ENCODE measurements at regions not wholly inside any gene's neighbourhood (a gene's known extent, or its start where the extent isn't known, plus 50 kb on each side); places are given as distances from the start of the nearest gene placed in this dataset.

DNA sequence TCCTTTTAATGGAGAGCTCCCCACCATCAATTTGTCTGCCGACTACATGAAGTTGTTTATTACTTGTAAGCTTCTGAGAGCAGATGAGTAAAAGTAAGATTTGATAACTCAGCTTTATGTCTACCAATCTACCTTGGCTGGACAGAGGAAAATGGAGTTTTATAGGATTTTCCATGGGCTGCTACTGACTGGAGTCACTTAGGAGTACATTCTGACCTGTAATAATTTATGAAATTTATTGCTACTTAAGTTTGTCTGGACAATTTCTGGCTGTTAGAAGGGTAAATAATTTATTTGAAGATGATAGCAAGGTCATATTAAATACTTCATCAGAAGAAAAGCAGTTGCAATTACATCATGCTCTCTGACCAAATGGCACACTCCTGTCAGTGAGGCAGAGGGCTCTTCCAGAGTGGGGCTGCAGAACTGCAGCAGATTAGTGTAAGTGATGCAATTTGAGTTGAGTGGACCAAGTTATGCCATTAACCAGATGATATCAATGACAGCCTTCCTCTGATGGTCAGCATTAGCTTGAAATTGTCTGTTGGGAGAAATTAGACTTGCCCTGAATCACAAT, 736.7 kb upstream of the PTBP2 start:
- no peak for DNase-seq (ENCODE audit: missing footprints)
- intact Hi-C loops (cut with DNase I): no loop called here

DNA sequence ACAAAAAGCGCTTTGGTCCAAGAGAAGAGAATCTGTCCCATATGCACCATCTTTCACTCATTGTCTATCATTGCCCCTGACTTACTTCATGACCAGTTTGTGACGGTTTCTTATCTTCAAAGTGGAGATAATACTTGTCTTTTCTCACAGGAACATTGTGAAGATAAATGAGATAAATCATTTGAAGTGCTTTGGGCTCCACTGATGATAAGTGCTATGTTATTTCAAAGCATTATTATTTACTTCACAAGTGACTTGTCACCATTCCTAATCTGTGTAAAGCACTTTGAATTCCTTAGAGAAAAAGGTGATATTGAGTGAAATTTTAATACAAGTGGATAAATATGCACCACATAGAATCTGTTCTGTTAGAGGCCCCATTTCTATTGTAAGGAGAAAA, 731.6 kb upstream of the PTBP2 start:
- DNase-seq (ENCODE audit: missing footprints): no peak
- intact Hi-C loops (cut with DNase I): no loop called here
- ATAC-seq: no peak

More for the DNA sequence above, 736.7 kb upstream of the PTBP2 start:
- no peak for ATAC-seq

DNA sequence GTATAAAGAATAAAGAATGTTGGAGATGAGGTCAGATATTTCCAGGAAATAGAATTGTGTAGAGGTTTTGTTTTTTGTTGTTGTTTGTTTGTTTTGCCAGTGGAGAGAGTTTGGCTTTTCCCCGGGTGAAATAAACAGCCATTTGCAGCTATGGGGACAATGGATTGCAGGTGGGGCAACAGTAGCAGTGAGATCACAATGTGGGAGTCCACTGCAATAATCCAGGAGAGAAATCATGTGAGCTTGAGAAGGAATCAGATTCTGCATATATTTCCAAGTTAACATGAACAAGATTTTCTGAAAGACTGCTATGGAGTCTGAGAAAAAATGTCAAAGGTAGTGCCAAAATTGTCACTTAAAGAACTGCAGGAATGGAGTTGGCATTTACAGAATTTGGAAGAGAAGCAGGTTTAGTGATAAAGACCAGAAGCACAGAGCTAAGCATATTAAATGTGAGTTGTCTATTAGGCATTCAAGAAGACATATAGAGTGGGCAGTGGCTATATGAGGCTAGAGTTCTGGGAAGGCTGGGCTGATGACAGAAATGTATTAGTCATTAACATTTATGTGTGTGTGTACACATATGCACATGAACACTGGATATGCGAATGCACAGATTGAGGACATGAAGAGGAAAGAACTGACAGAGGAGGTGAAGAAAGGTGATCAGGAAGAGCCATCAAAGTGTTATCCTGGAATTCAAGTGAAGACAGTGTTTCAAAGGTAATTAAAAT, 729.6 kb upstream of the PTBP2 start:
- ATAC-seq: no peak
- intact Hi-C loops (cut with DNase I): no loop called here
- no peak for DNase-seq (ENCODE audit: missing footprints)

DNA sequence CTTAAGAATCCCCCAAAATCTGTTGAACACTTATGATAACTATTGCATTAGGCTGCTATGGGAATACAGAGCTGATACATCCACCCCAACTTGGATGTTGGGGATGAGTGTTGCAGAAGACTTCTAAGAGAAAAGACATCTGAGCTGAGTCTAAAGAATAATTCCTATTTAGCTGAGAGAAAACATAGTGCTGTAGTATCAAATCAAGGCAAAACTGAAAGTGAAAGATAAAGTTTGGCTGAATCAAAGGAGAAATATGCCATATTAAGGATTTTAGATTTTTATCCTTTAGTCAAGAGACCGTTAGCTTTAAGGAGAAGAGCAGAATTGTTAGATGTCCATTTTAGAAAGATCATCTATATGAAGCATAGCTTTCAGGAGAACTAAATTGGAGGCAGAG, 726.9 kb upstream of the PTBP2 start:
- ATAC-seq (no peak), DNase-seq (ENCODE audit: missing footprints) (no peak)
- intact Hi-C loops (cut with DNase I): no loop called here

DNA sequence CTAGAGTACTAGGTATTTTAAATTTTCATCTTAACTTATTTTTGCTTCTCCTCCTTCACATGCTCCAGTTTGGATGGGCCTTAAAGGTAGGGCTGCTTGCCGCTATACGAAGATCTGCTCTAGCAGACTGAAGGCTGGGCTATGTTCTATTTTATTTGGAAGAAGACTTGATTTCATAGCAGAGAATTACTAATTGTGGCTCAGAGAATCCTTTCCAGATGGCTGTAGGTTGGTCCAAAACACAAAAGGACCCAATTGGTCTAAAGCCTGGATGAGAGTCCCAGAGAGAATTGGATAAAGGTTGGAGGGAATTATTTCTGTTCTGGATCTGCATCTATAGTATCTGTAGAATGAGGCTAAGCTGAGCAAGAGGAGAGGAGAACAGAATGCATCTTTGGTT, 719.4 kb upstream of the PTBP2 start:
- DNase-seq (ENCODE audit: missing footprints): no peak
- ATAC-seq: no peak
- intact Hi-C loops (cut with DNase I): no loop called here

DNA sequence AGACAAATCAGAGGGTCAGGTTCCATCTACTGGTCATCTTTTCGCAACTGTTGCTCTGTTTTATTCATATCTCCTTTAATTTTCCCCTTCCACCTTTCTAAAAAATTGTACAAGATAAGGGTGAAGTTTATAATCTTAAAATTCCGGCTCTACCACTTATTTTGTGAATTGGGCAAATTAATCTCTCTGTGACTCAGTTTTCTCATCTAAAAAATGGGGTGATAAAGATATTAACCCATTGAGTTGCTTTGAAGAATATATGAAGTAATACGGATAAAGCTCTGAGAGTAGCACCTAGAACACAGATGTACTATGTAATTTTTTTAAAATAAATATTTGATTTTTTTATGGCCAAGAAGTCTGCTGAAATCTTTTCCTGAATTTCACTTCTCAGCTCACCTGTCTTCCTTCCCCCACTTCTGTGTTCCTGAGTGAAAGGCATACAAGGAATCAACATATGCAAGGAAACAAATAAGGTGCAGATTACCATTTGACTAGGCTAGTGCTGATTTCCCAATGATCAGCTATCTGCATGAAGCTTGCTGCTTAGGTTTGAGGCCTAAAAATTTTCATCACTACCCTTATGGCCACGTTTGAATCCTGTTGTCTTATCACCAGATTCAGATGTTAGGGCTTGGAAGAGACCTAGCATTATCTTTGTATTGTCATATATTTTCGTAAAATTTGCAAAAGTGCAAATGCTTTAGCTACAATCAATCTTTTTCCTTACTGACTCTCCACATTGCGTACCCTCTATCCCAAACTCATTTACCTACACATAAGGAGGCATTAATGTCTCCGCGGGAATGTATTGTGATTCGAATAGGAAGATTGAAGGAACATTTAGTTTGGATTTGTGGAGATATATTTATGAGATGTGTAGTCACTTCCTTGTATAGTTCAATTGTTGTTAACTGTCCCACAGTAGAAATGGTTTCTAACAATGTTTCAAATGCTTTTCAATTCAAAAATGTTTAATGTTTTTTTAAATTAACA, 718.3 kb upstream of the PTBP2 start:
- DNase-seq (ENCODE audit: missing footprints) (no peak), ATAC-seq (no peak)
- intact Hi-C loops (cut with DNase I): no loop called here

DNA sequence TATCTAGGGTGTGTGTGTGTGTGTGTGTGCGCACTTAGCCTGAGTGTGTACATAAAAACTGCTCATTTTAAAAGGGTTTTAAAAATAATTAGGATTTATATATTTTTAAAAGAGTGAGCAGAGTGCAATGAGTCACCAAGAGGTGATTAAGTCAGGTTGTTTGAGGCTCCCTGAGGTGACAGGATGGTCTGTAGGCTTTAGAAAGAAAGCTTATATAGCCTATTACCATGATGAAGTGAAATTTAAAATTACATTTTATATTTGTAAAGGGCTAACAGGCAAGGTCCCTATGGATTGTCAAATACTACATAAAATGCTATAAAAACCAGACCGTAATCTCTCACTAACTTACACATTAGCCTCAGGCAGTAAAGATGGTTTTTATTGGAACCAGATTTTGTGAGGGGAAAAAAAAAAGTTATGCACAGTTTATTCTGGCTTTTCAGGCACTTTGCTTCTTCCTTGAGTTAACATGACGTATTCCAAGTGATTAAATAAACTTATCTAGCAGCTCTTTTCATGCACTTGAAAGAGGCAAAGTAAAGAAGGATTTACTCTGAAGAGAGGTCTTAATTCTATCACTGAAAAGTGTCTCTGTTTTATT, 711.7 kb upstream of the PTBP2 start:
- intact Hi-C loops (cut with DNase I): no loop called here
- DNase-seq (ENCODE audit: missing footprints): no peak
- no peak for ATAC-seq

DNA sequence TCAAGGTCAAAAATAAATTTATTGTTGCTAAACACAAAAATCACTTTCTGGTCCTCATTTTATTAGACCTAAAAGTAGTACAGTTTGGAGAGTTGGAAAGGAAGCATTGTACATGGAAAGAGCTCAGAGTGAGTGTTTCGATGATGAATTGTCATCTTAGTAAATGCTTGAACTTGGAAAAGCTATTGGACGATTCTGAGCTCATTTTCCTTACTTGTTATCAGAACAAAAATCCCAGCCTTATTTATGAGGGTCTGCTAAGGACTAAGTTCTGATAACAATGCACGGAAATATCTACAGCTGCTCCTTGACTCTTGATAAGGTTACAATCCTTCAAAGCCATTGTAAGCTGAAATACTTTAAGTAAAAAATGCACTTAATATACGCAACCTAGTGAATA, 710.0 kb upstream of the PTBP2 start:
- ATAC-seq: no peak
- intact Hi-C loops (cut with DNase I): no loop called here
- DNase-seq (ENCODE audit: missing footprints): no peak

DNA sequence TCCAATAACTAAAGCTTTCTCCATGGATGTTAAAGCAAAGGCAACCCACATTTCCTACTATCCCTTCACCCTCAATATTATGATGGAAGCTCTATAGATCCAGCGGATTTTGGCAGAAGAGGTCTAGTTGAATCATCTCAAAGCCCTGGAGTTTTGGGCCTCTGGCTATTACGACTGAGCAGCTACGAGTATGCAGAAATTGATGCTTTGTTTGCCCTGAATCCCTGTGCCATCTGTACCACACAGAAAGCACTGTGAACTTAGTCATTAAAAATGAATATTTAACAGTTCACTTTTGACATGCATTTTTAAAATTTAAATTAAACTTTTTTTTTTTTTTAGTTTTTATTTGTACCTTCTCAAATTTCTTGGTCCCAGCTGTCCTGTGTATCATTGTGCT, 705.4 kb upstream of the PTBP2 start:
- intact Hi-C loops (cut with DNase I): no loop called here
- DNase-seq (ENCODE audit: missing footprints) (no peak), ATAC-seq (no peak)

DNA sequence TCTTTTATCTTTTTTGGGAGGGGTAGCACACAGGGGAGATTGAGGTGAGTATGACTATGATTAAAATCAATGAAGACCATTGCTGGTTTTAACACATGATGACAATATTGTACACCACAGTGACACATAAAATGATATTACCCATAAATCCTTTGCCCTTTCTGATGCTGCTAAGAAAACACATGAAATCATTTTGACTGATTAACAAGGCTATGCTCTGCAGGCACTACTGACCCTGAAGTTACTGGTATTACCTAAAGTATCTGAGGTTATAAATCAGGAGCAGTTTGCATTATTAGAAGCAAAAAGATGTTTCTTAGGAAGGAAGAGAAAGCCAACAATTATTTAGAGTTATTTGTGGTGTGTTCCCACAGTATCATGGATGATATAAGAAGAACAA, 701.2 kb upstream of the PTBP2 start:
- ATAC-seq (no peak), DNase-seq (ENCODE audit: missing footprints) (no peak)
- intact Hi-C loops (cut with DNase I): no loop called here

DNA sequence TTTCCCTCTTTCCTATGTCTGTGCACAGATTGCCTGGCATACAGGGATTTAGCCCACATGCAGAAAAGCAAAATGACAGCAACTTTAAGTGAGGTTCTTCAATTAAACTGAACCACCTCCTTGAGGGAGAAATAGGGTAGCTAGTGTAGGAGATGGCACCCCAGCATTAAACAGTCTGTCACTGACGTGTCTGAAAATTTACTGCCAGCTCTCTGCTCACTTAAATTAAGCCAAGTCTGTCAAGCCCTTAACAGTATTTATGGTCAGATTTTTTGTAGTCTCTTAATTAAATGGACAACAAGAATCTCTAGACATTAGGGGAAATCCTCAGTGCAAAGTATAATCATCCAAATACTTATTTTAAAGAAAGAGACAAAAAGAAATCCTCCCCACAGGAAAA, 696.5 kb upstream of the PTBP2 start:
- DNase-seq (ENCODE audit: missing footprints) (no peak), ATAC-seq (no peak)
- intact Hi-C loops (cut with DNase I): no loop called here

DNA sequence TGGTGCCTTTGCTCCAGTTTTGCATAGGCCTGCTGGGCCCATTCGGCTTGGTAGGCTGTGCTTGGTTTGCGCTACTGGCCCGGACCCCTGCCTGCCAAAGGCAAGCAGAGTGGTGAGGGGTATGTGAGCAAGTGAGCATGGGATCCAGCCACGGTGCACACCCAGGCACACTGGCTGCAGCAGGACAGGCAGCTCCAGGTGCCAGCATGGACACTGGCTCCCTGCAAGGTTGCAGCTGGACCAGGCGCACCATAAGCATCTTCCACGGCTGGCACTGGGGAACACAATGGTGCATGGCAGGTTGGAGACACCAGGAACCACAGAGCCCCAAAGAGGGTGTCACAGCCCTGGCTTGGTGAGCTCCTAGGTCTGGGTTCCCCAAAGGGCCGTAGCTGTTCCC, 693.5 kb upstream of the PTBP2 start:
- ATAC-seq: no peak
- intact Hi-C loops (cut with DNase I): no loop called here

DNA sequence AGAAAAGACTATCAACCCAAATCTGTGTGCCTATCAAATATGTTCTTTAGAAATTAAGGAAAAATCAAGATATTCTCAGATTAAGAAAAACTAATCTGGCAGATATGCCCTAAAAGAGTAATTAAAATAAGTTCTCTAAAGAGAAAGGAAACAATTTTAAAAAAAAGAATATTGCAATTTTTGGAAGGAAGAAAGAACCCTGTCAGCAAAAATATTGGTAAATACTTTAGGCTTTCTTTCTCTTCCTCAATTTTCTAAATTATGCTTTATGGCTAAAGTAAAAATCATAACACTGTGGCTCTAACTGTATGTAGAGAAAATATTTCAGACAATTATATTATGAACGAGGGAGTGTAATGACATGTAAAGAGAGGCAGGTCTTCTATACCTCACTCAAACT, 691.3 kb upstream of the PTBP2 start:
- intact Hi-C loops (cut with DNase I): no loop called here
- no peak for DNase-seq (ENCODE audit: missing footprints)
- no peak for ATAC-seq

More for the DNA sequence above, 693.5 kb upstream of the PTBP2 start:
- no peak for DNase-seq (ENCODE audit: missing footprints)

DNA sequence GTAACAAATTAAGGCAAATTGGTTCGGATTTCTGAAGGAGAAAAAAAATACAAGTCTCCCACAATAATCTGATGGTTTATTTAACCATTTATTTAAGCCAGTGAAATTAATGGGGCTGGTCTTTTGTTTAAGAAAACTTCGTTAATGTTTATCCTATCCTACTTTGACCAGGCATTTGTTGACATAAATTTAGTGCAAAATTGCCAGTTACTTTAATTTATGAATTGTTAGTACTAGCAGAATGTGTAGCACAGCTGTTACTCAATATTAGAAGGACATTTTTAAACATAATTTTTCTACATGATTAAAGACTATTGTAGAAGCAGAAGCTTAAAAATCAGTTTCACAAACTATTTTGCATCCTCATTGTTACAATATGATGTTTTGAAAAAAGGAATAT, 687.6 kb upstream of the PTBP2 start:
- ATAC-seq: no peak
- DNase-seq (ENCODE audit: missing footprints): no peak

DNA sequence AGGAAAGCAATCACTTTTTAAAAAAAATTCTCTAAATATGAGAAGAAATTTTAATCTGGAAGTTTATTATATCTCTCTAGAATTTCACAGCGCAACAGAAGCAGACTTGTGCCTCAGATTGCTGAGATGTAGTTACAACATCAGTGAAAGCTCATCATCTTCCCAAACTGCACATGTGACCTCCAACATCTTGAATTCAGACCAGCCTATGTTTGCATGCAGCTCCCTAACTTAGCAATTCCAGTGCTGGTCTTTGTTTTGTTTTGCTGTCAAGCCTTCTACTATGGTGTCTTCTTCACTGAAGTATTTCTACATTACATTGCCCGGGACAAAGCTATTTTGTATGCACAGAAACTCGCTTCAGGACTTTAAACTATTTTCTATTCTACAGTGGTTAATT, 684.8 kb upstream of the PTBP2 start:
- intact Hi-C loops (cut with DNase I): no loop called here
- no peak for DNase-seq (ENCODE audit: missing footprints)
- ATAC-seq: no peak

More for the DNA sequence above, 687.6 kb upstream of the PTBP2 start:
- intact Hi-C loops (cut with DNase I): no loop called here

DNA sequence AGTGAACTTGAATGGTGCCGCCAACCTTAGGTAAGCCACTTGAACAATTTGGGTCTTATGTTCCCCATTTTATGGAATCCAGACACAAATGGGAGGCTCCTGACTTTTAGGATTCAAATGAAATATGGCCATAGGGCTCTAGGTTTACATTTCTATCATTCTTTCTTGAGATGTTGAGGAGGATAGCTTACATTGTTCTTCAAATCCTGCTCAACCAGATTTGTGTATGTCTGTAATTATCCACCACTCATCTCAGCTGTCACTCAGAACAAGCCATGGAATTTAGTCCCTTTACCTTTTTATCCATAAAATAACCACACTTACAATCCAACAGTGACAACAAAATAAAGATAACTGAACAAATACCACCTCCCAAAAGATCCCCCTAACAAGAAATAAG, 682.9 kb upstream of the PTBP2 start:
- ATAC-seq: no peak
- intact Hi-C loops (cut with DNase I): no loop called here
- DNase-seq (ENCODE audit: missing footprints): no peak

DNA sequence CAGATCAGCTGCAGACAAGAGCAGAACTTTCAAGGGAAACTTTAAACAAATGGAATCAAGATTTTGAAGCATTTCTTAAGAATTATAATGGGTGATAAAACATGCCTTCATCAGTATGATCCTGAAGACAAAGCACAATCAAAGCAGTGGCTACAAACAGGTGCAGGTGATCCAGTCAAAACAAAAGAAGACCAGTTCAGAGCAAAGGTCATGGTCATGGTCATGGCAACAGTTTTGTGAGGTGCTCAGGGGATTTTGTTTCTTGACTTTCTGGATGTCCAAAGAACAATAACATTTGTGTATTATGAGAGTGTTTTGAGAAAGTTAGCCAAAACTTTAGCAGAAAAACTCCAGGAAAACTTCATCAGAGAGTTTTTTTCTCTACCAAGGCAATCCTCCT, 681.7 kb upstream of the PTBP2 start:
- DNase-seq (ENCODE audit: missing footprints): no peak
- no peak for ATAC-seq
- intact Hi-C loops (cut with DNase I): no loop called here

DNA sequence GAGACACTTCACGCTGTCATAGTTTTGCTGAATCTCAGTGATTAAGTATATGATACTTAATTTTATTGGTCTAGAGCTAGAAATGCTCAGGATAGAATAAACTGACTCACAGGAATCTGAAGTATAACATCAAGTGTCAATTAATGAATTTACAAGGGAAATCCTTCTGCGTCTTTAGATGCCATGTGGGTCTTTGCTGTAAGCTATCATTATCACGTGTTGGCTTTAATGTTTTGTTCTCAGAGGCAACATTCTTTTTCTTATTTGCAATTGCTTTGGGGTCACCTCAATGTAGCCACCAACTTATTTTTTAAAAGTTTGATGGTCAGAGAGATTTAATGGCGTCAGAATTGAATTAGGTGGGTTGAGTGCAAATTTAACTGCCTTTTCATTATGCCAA, 680.1 kb upstream of the PTBP2 start:
- no peak for ATAC-seq
- intact Hi-C loops (cut with DNase I): no loop called here
- DNase-seq (ENCODE audit: missing footprints): no peak

DNA sequence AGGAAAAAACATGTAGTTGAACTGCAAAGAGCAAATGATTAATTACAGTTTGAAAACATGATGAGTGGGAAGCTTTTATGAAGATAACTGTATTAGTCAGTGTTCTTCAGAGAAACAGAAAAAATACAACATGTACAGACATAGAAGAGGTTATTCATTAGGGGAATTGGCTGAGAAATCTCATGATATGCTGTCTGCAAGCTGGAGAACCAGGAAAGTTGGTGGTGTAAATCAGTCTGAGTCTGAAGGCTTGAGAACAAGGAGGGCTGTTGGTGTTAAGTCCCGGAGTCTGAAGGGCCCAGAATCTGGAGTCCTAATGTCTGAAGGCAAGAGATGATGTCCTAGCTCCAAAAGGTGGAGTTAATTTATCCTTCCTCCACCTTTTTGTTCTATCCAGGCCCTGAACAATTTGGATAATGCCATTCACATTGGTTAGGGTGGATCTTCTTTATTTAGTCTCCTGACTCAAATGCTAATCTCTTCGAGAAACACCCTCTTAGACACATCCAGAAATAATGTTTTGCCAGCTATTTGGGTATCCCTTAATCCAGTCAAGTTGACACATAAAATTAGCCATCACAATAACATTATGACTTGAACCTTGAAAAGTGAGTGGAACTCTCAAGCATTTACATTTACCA, 672.9 kb upstream of the PTBP2 start:
- intact Hi-C loops (cut with DNase I): no loop called here
- ATAC-seq (no peak), DNase-seq (ENCODE audit: missing footprints) (no peak)

All from Right ventricle myocardium inferior (tissue), 1 donor.